GM12872 (cell line): ENCODE measurements at regions not wholly inside any gene's neighbourhood (a gene's known extent, or its start where the extent isn't known, plus 50 kb on each side); places are given as distances from the start of the nearest gene placed in this dataset.

Experiments used
- TF ChIP-seq, protein P1 (sequence below): IDR thresholded peaks from 3 replicates; pipeline ENCODE4 v1.5.1; 2011; ENCODE audit warnings: low read depth, mild to moderate bottlenecking, low read length, moderate library complexity; ENCODE audit not compliant: insufficient read depth

DNA sequence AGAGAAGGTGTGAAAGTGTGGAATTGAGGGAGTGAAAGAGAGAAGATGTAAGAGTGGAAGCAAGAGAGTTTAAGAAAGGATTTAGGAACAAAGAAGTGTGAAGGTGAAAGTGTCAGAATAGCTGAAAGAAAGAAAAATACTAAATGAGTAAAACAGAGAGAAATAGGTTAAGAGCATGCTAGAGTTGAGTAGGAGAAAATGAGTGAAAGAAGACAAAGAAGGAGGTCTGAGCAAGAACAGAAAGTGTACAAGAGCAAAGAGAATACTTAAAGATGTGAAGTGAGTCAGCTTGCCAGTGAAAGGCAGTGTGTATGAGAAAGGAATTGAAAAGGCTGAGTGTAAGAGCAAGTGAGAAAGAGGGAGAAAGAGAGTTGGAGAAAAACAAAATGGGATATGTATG, 348.8 kb upstream of the BCHE start:
- TF ChIP-seq, protein P1, sequence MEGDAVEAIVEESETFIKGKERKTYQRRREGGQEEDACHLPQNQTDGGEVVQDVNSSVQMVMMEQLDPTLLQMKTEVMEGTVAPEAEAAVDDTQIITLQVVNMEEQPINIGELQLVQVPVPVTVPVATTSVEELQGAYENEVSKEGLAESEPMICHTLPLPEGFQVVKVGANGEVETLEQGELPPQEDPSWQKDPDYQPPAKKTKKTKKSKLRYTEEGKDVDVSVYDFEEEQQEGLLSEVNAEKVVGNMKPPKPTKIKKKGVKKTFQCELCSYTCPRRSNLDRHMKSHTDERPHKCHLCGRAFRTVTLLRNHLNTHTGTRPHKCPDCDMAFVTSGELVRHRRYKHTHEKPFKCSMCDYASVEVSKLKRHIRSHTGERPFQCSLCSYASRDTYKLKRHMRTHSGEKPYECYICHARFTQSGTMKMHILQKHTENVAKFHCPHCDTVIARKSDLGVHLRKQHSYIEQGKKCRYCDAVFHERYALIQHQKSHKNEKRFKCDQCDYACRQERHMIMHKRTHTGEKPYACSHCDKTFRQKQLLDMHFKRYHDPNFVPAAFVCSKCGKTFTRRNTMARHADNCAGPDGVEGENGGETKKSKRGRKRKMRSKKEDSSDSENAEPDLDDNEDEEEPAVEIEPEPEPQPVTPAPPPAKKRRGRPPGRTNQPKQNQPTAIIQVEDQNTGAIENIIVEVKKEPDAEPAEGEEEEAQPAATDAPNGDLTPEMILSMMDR: no peak

DNA sequence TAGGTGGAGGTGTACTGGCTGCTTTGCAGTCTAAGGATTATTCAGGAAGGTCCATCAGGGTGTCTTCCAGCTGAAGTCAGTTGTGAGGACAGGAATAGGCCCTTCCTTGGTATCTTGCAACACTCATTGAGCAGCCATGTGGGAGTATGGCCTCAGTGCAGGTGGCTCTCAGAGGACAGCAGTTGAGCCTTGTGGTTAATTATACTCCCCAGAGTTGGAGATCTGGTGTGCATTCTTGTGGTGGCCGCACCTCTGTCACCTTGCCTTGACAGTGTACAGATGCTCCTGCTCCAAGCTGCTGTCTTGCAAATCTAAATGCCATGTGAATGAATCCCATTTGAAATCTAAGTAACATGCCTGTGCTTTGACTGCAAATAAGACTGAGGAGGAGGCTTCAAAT, 339.9 kb upstream of the BCHE start:
- TF ChIP-seq, protein P1: no peak

DNA sequence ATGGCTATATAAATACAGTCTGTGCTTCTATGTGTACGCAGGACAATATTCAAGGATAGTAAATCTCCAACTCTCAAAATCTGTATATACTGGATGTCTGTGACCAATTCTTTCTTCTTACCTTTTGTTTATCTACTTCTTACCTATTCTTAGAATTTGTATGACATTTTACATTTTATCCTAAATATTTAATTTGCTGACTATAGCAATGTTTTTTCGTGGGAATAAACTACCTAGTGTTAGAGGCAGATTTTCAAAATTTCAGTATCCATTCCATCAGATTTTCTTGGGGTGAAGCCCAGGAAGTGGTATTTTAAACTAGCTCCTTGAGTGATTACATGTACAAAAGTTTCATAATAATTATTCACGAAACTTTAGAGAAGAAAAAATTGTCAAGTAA, 334.5 kb upstream of the BCHE start:
- TF ChIP-seq, protein P1: no peak

DNA sequence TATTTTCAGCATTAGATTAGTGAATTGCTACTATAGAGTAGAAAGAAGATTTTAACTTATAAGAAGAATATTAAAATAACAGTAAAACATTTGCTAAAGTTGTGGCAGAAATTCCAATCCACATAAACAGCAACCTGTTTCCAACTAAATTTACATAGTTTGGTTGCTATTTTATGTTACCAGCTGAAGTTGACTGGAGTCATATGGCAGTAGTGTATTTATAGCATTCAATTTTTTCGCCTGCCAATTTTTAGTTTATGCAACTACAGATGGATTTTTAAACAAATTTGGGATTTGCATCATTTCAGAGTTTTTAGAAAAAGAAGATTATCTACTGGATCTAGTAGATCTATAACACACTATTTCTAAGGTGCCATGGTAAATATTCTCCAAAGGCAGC, 332.5 kb upstream of the BCHE start:
- TF ChIP-seq, protein P1: no peak

DNA sequence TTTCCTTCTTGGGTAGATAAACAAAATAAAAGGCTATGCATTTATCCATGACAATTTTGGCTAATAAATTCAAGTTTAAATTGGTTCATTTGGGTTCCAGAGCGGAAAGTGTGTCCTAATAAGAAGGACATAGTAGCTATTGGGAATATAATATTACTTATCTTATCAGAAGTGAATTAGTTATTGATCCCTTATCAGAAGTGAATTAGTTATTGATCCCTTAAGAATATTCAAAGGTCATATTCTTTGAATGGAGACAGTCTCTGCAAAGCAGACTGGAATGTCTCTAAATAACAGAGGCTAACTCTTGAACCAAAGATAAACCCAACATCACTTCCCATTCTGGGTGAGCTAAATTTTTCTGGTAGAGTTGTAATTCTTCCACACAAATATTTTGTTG, 290.7 kb upstream of the BCHE start:
- TF ChIP-seq, protein P1: no peak

DNA sequence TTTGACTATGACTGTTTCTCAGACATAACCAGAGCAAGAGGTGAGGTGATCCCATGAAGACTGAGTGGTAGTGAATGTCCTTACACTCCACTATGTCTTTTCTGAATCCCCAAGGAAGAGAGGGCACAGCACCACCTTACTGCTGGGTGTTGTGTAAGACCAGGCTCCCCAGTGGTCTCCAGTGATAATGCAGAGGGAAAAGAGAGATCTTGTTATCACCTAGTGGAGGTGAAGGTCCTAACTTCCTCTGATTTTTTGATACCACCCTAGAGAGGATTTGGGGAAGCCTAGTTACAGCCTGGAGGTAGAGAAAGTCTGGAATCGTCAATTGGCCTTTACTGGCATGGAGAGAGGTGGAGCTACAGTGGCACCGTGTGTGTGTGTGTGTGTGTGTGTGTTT, 288.0 kb upstream of the BCHE start:
- TF ChIP-seq, protein P1: no peak

DNA sequence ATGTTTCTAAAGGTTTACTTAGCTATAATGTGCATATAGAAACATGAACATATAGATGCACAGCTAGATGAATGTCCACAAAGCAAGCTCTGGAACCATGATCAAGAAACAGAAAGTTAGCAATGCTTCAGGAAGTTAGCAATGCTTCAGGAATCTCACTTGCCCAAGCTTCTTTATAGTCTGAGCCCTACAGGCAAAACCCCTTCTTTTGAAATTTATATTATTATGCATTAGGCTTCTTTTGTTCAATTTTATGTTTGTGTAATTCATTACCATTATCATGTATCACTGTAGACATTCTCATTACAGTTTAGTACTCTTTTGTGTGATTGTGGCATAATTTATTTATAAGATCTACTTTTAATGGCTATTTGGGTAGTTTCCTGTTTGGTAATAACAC, 286.4 kb upstream of the BCHE start:
- TF ChIP-seq, protein P1: no peak

DNA sequence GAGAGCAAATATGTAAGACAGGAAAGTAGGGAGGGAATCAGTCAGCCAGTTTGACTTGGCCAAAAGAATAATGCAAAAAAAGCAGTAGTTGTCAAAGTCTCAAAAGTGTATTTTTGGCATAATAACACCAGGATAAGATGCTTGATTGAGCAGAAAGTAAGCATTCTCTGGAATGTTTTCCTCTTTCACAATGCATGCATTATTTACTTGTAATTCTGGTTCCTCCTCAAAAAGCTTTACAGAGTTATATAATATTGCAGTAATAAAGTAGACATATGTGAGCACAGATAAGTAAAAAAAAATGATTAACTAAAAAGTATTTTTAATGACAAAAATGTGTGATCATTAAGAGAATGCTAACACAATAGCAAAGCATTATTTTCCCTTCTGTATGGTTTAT, 285.9 kb upstream of the BCHE start:
- TF ChIP-seq, protein P1: no peak
